Uterus (tissue), 2 donors: ENCODE measurements at regions not wholly inside any gene's neighbourhood (a gene's known extent, or its start where the extent isn't known, plus 50 kb on each side); places are given as distances from the start of the nearest gene placed in this dataset.

ENCODE experiments used
- POLR2A ChIP-seq, 2 donors: fragments of 450-650 bp; IDR thresholded peaks; one replicate each; pipeline ENCODE4 v1.6.1; 2016; ENCODE audit warnings: antibody characterized with exemption in 2 of 2, mild to moderate bottlenecking in 1 of 2, moderate library complexity in 1 of 2
- TF ChIP-seq, protein P1 (sequence below), 4 experiments: fragments of 200-600 bp in 2 of 4; fragments of 450-650 bp in 2 of 4; sonication (generic) in 2 of 4; IDR thresholded peaks; one replicate each; pipeline ENCODE4 v1.5.1; 2016 to 2019; ENCODE audit warnings: antibody characterized with exemption in 4 of 4, mild to moderate bottlenecking in 2 of 4, moderate library complexity in 1 of 4

DNA sequence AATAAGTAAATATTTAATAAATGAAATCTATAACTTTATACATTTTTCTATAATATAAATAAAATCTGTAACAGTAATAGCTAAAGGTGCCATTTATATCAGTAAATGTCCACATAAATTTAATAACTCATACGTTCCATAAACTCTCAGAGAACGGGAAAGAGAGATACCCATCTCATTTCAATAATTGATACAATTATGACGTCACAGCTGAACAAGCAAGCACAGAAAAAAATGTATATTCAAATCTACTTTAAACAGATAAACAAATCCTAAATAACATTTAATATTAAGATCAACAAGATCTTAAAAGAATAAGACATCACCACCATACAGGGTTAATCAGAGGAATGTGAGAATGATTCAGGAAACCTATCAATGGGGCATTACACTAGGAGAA, 1136.5 kb downstream of the TBC1D22A start:
- TF ChIP-seq, protein P1, sequence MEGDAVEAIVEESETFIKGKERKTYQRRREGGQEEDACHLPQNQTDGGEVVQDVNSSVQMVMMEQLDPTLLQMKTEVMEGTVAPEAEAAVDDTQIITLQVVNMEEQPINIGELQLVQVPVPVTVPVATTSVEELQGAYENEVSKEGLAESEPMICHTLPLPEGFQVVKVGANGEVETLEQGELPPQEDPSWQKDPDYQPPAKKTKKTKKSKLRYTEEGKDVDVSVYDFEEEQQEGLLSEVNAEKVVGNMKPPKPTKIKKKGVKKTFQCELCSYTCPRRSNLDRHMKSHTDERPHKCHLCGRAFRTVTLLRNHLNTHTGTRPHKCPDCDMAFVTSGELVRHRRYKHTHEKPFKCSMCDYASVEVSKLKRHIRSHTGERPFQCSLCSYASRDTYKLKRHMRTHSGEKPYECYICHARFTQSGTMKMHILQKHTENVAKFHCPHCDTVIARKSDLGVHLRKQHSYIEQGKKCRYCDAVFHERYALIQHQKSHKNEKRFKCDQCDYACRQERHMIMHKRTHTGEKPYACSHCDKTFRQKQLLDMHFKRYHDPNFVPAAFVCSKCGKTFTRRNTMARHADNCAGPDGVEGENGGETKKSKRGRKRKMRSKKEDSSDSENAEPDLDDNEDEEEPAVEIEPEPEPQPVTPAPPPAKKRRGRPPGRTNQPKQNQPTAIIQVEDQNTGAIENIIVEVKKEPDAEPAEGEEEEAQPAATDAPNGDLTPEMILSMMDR (IDR thresholded peaks at IDR 0.05), result no peak
- TF ChIP-seq POLR2A (IDR thresholded peaks at IDR 0.05), result no peak
